WTC11 (cell line): ENCODE measurements at regions not wholly inside any gene's neighbourhood (a gene's known extent, or its start where the extent isn't known, plus 50 kb on each side); places are given as distances from the start of the nearest gene placed in this dataset.

Experiments
- ATAC-seq: fragments of 200-7000 bp; cut with Tn5 transposase; 2 replicates; pipeline ENCODE4 v1.10.0; 2021; ENCODE audit warnings: mild to moderate bottlenecking, moderate library complexity
- CTCF ChIA-PET: fragments of 300-600 bp; sonication (Branson Sonifier 250); formaldehyde crosslinking; loops from one replicate; lab custom pipeline; 2021; ENCODE audit warnings: antibody characterized with exemption; lab: Charles Lee
- POLR2A ChIA-PET: fragments of 350-600 bp; sonication (Branson Sonifier 250); formaldehyde crosslinking; loops from one replicate; lab custom pipeline; 2021; ENCODE audit warnings: antibody characterized with exemption; lab: Charles Lee
- DNase-seq: peaks from one replicate; pipeline ENCODE4 v3.0.0; 2021; ENCODE audit warnings: low spot score
- H3K27ac Mint-ChIP-seq: 2 replicates; pipeline ENCODE4 v1.8.0; 2021; ENCODE audit warnings: mixed read lengths
- H3K27me3 Mint-ChIP-seq: 2 replicates; pipeline ENCODE4 v1.8.0; 2021; ENCODE audit warnings: low read depth, mild to moderate bottlenecking, moderate library complexity, mixed read lengths
- H3K36me3 Mint-ChIP-seq: 2 replicates; pipeline ENCODE4 v1.8.0; 2021; ENCODE audit warnings: mixed read lengths
- H3K4me1 Mint-ChIP-seq: 2 replicates; pipeline ENCODE4 v1.8.0; 2022; ENCODE audit warnings: mixed read lengths
- H3K4me3 Mint-ChIP-seq: 2 replicates; pipeline ENCODE4 v1.8.0; 2021; ENCODE audit warnings: mild to moderate bottlenecking, moderate library complexity, mixed read lengths
- H3K9me3 Mint-ChIP-seq: 2 replicates; pipeline ENCODE4 v1.8.0; 2021; ENCODE audit warnings: mixed read lengths
- ATF1 ChIP-seq: sonication (generic); formaldehyde crosslinking; IDR thresholded peaks from 2 replicates; pipeline ENCODE4 v1.8.1; 2023; ENCODE audit warnings: mild to moderate bottlenecking, moderate library complexity, missing genetic modification reagents
- E2F5 ChIP-seq: sonication (generic); formaldehyde crosslinking; IDR thresholded peaks from 2 replicates; pipeline ENCODE4 v1.8.1; 2022; ENCODE audit warnings: mild to moderate bottlenecking, moderate library complexity, missing genetic modification reagents
- ELF4 ChIP-seq: sonication (generic); formaldehyde crosslinking; IDR thresholded peaks from 2 replicates; pipeline ENCODE4 v1.8.1; 2022; ENCODE audit warnings: low read depth, mild to moderate bottlenecking, moderate library complexity, missing genetic modification reagents
- EMX1 ChIP-seq: fragments of 250-450 bp; sonication (Bioruptor Pico); IDR thresholded peaks from 2 replicates; pipeline ENCODE4 v1.8.0; 2021; ENCODE audit warnings: mild to moderate bottlenecking
- ESRRA ChIP-seq: sonication (generic); formaldehyde crosslinking; IDR thresholded peaks from 2 replicates; pipeline ENCODE4 v1.8.1; 2022; ENCODE audit warnings: mild to moderate bottlenecking, missing genetic modification reagents, borderline replicate concordance
- FOXJ3 ChIP-seq: sonication (generic); formaldehyde crosslinking; IDR thresholded peaks from 2 replicates; pipeline ENCODE4 v1.9.0; 2021; ENCODE audit warnings: missing genetic modification reagents, mild to moderate bottlenecking, borderline replicate concordance
- KAT7 ChIP-seq: sonication (generic); formaldehyde crosslinking; IDR thresholded peaks from 2 replicates; pipeline ENCODE4 v1.8.1; 2023; ENCODE audit warnings: missing genetic modification reagents, mild to moderate bottlenecking, borderline replicate concordance
- NFE2L1 ChIP-seq: sonication (generic); formaldehyde crosslinking; IDR thresholded peaks from 2 replicates; pipeline ENCODE4 v1.8.1; 2023; ENCODE audit warnings: missing genetic modification reagents
- SMAD4 ChIP-seq: sonication (generic); formaldehyde crosslinking; IDR thresholded peaks from 2 replicates; pipeline ENCODE4 v1.8.0; 2022; ENCODE audit warnings: mild to moderate bottlenecking, missing genetic modification reagents
- STAT6 ChIP-seq: sonication (generic); formaldehyde crosslinking; conservative IDR thresholded peaks from 2 replicates; pipeline ENCODE4 v1.8.1; 2023; ENCODE audit warnings: mild to moderate bottlenecking, low read depth, missing genetic modification reagents, moderate library complexity
- TF ChIP-seq, protein P1 (sequence below): sonication (generic); formaldehyde crosslinking; IDR thresholded peaks from 2 replicates; pipeline ENCODE4 v1.8.1; 2022; ENCODE audit warnings: mild to moderate bottlenecking, missing genetic modification reagents, moderate library complexity, borderline replicate concordance
- TF ChIP-seq, protein P2 (sequence below): sonication (generic); formaldehyde crosslinking; IDR thresholded peaks from 2 replicates; pipeline ENCODE4 v1.8.1; 2023; ENCODE audit warnings: mild to moderate bottlenecking, missing genetic modification reagents
- TF ChIP-seq, protein P3 (sequence below): fragments of 200-600 bp; IDR thresholded peaks from 2 replicates; pipeline ENCODE4 v1.8.0; 2022; ENCODE audit warnings: antibody characterized with exemption
- TF ChIP-seq, protein P4 (sequence below): sonication (generic); formaldehyde crosslinking; IDR thresholded peaks from 2 replicates; pipeline ENCODE4 v1.8.0; 2023; ENCODE audit warnings: missing genetic modification reagents, mild to moderate bottlenecking, borderline replicate concordance

GRCh38 chr2:12201369-12201768 lies 454.9 kb downstream of the LPIN1 start:
- no peak for ATAC-seq

More at GRCh38 chr2:12201369-12201768, 454.9 kb downstream of the LPIN1 start:
- peaks cover 41% of the 10 kb centered on the region for H3K9me3 Mint-ChIP-seq
- no peaks in the 10 kb centered on the region; the same call in 1 of the 2 replicates for H3K27me3 Mint-ChIP-seq
- CTCF ChIA-PET: interaction anchor here (0.6 kb wide), 1 partner anchor 449 kb away, joined by 3 read pairs; no protein-coding TSS in a partner anchor
- H3K4me3 Mint-ChIP-seq: no peak overlapping the region
- no peak overlapping the region for H3K27ac Mint-ChIP-seq
- DNase-seq: no peak
- TF ChIP-seq, protein P1, sequence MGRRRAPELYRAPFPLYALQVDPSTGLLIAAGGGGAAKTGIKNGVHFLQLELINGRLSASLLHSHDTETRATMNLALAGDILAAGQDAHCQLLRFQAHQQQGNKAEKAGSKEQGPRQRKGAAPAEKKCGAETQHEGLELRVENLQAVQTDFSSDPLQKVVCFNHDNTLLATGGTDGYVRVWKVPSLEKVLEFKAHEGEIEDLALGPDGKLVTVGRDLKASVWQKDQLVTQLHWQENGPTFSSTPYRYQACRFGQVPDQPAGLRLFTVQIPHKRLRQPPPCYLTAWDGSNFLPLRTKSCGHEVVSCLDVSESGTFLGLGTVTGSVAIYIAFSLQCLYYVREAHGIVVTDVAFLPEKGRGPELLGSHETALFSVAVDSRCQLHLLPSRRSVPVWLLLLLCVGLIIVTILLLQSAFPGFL (CRISPR knock-in tag): no peak
- TF ChIP-seq, protein P2, sequence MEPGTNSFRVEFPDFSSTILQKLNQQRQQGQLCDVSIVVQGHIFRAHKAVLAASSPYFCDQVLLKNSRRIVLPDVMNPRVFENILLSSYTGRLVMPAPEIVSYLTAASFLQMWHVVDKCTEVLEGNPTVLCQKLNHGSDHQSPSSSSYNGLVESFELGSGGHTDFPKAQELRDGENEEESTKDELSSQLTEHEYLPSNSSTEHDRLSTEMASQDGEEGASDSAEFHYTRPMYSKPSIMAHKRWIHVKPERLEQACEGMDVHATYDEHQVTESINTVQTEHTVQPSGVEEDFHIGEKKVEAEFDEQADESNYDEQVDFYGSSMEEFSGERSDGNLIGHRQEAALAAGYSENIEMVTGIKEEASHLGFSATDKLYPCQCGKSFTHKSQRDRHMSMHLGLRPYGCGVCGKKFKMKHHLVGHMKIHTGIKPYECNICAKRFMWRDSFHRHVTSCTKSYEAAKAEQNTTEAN: no peak
- TF ChIP-seq ELF4 (CRISPR knock-in tag) (no peak), NFE2L1 (CRISPR knock-in tag) (no peak), STAT6 (CRISPR knock-in tag) (no peak), ESRRA (no peak), SMAD4 (no peak), ATF1 (no peak), EMX1 (CRISPR knock-in tag) (no peak), E2F5 (no peak), FOXJ3 (CRISPR knock-in tag) (no peak), KAT7 (CRISPR knock-in tag) (no peak)
- TF ChIP-seq, protein P3, sequence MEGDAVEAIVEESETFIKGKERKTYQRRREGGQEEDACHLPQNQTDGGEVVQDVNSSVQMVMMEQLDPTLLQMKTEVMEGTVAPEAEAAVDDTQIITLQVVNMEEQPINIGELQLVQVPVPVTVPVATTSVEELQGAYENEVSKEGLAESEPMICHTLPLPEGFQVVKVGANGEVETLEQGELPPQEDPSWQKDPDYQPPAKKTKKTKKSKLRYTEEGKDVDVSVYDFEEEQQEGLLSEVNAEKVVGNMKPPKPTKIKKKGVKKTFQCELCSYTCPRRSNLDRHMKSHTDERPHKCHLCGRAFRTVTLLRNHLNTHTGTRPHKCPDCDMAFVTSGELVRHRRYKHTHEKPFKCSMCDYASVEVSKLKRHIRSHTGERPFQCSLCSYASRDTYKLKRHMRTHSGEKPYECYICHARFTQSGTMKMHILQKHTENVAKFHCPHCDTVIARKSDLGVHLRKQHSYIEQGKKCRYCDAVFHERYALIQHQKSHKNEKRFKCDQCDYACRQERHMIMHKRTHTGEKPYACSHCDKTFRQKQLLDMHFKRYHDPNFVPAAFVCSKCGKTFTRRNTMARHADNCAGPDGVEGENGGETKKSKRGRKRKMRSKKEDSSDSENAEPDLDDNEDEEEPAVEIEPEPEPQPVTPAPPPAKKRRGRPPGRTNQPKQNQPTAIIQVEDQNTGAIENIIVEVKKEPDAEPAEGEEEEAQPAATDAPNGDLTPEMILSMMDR: no peak
- TF ChIP-seq, protein P4, sequence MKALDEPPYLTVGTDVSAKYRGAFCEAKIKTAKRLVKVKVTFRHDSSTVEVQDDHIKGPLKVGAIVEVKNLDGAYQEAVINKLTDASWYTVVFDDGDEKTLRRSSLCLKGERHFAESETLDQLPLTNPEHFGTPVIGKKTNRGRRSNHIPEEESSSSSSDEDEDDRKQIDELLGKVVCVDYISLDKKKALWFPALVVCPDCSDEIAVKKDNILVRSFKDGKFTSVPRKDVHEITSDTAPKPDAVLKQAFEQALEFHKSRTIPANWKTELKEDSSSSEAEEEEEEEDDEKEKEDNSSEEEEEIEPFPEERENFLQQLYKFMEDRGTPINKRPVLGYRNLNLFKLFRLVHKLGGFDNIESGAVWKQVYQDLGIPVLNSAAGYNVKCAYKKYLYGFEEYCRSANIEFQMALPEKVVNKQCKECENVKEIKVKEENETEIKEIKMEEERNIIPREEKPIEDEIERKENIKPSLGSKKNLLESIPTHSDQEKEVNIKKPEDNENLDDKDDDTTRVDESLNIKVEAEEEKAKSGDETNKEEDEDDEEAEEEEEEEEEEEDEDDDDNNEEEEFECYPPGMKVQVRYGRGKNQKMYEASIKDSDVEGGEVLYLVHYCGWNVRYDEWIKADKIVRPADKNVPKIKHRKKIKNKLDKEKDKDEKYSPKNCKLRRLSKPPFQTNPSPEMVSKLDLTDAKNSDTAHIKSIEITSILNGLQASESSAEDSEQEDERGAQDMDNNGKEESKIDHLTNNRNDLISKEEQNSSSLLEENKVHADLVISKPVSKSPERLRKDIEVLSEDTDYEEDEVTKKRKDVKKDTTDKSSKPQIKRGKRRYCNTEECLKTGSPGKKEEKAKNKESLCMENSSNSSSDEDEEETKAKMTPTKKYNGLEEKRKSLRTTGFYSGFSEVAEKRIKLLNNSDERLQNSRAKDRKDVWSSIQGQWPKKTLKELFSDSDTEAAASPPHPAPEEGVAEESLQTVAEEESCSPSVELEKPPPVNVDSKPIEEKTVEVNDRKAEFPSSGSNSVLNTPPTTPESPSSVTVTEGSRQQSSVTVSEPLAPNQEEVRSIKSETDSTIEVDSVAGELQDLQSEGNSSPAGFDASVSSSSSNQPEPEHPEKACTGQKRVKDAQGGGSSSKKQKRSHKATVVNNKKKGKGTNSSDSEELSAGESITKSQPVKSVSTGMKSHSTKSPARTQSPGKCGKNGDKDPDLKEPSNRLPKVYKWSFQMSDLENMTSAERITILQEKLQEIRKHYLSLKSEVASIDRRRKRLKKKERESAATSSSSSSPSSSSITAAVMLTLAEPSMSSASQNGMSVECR (CRISPR knock-in tag): no peak
- POLR2A ChIA-PET: no interaction called here
- H3K4me1 Mint-ChIP-seq: peaks cover 17% of the 10 kb centered on the region
- peaks cover 11% of the 10 kb centered on the region for H3K36me3 Mint-ChIP-seq
